ENCODE measurements at regions not wholly inside any gene's neighbourhood (a gene's known extent, or its start where the extent isn't known, plus 50 kb on each side); places are given as distances from the start of the nearest gene placed in this dataset.
"Not testable (repeated sequence)": the region's sequence is repeated elsewhere in the genome, so short reads cannot be mapped to it uniquely, and the experiment has no call there.

- DNase-seq: no peak
- TF ChIP-seq CTCF (IDR thresholded peaks at IDR 0.05): no peak
- ATAC-seq: peak in 1 of 4 donors; percentile 35
- FAIRE-seq: no peak
- no peaks in the 10 kb centered on the region for H3K27me3 ChIP-seq
- peaks cover 0 to 3% (median 0%) of the 10 kb centered on the region in 4 donors for H3K9me3 ChIP-seq
- H3K36me3 ChIP-seq: no peaks in the 10 kb centered on the region
- H3K4me1 ChIP-seq: no peaks in the 10 kb centered on the region
- intact Hi-C loops (cut with DNase I): no loop called here
- H3K27ac ChIP-seq: no peak overlapping the region
- WGBS, 2 donors: 76 to 78% methylated on average over 11 of the region's 11 CpGs
- no peak overlapping the region for H3K4me3 ChIP-seq
These were observed 724.6 kb upstream of the NRP1 start for GRCh38 chr10:34058845-34059614.

- H3K27ac ChIP-seq; H3K36me3 ChIP-seq; H3K9me3 ChIP-seq; ATAC-seq; intact Hi-C loops (cut with DNase I); H3K4me1 ChIP-seq; H3K4me3 ChIP-seq; H3K27me3 ChIP-seq; FAIRE-seq: not testable (repeated sequence)
- 93 to 96% methylated on average over 36 to 38 of the region's 38 CpGs for WGBS, 2 donors
- DNase-seq: peak in 1 of 6 donors; percentile 56
These were observed 721.0 kb upstream of the NRP1 start for GRCh38 chr10:34055410-34055985.

GRCh38 chr10:34049887-34050286 lies 715.4 kb upstream of the NRP1 start:
- intact Hi-C loops (cut with DNase I): no loop called here
- Histone ChIP-seq H3K4me1 (no peaks in the 10 kb centered on the region), H3K9me3 (no peaks in the 10 kb centered on the region), H3K4me3 (no peak overlapping the region), H3K27ac (no peak overlapping the region), H3K27me3 (no peaks in the 10 kb centered on the region), H3K36me3 (no peaks in the 10 kb centered on the region)
- DNase-seq (no peak), ATAC-seq (peak in 1 of 4 donors; percentile 42), FAIRE-seq (no peak)
- no peak for TF ChIP-seq CTCF (IDR thresholded peaks at IDR 0.05)
- 62 to 67% methylated on average over 9 of the region's 9 CpGs for WGBS, 2 donors

- no peak for TF ChIP-seq CTCF (IDR thresholded peaks at IDR 0.05)
- FAIRE-seq (no peak), ATAC-seq (no peak), DNase-seq (no peak)
- no peaks in the 10 kb centered on the region for H3K36me3 ChIP-seq
- H3K9me3 ChIP-seq: no peaks in the 10 kb centered on the region
- no peaks in the 10 kb centered on the region for H3K27me3 ChIP-seq
- no peaks in the 10 kb centered on the region for H3K4me1 ChIP-seq
- no peak overlapping the region for H3K27ac ChIP-seq
- WGBS, 2 donors: 59 to 78% methylated on average over 3 of the region's 3 CpGs
- intact Hi-C loops (cut with DNase I): no loop called here
- no peak overlapping the region for H3K4me3 ChIP-seq
These were observed 715.0 kb upstream of the NRP1 start for GRCh38 chr10:34049469-34049868.

- Histone ChIP-seq H3K4me3 (no peak overlapping the region), H3K9me3 (no peaks in the 10 kb centered on the region), H3K27me3 (no peaks in the 10 kb centered on the region), H3K27ac (no peak overlapping the region), H3K36me3 (no peaks in the 10 kb centered on the region), H3K4me1 (no peaks in the 10 kb centered on the region)
- ATAC-seq (no peak), FAIRE-seq (no peak), DNase-seq (no peak)
- intact Hi-C loops (cut with DNase I): no loop called here
- TF ChIP-seq CTCF (IDR thresholded peaks at IDR 0.05): no peak
- 86 to 94% methylated on average over 7 of the region's 7 CpGs for WGBS, 2 donors
These were observed 712.9 kb upstream of the NRP1 start for GRCh38 chr10:34047389-34047788.
